ENCODE measurements at regions not wholly inside any gene's neighbourhood (a gene's known extent, or its start where the extent isn't known, plus 50 kb on each side); places are given as distances from the start of the nearest gene placed in this dataset.

GRCh38 chr4:187157380-187157958, 433.8 kb upstream of the FAT1 start:
- no peak overlapping the region for H3K4me3 ChIP-seq (replicated peaks; ENCODE audit: low read depth, low read length)

GRCh38 chr4:187158003-187158402, 434.3 kb upstream of the FAT1 start:
- DNase-seq (ENCODE audit: extremely low read depth, low read depth), result no peak
- H3K4me3 ChIP-seq (replicated peaks; ENCODE audit: low read depth, low read length), result no peak overlapping the region
- no peak for TF ChIP-seq CTCF (IDR thresholded peaks at IDR 0.05; ENCODE audit: low read depth, low read length, missing control alignments)

More at GRCh38 chr4:187157380-187157958, 433.8 kb upstream of the FAT1 start:
- no peak for TF ChIP-seq CTCF (IDR thresholded peaks at IDR 0.05; ENCODE audit: low read depth, low read length, missing control alignments)
- DNase-seq (ENCODE audit: extremely low read depth, low read depth), result no peak

GRCh38 chr4:187160486-187160885, 436.8 kb upstream of the FAT1 start:
- DNase-seq (ENCODE audit: extremely low read depth, low read depth), result no peak
- TF ChIP-seq CTCF (IDR thresholded peaks at IDR 0.05; ENCODE audit: low read depth, low read length, missing control alignments), result no peak
- H3K4me3 ChIP-seq (replicated peaks; ENCODE audit: low read depth, low read length), result no peak overlapping the region

- H3K4me3 ChIP-seq (replicated peaks; ENCODE audit: low read depth, low read length), result no peak overlapping the region
- DNase-seq (ENCODE audit: extremely low read depth, low read depth), result no peak
- no peak for TF ChIP-seq CTCF (IDR thresholded peaks at IDR 0.05; ENCODE audit: low read depth, low read length, missing control alignments)
These were observed 443.3 kb upstream of the FAT1 start for GRCh38 chr4:187166886-187167512.

- DNase-seq (ENCODE audit: extremely low read depth, low read depth), result peak; percentile 40
- H3K4me3 ChIP-seq (replicated peaks; ENCODE audit: low read depth, low read length), result no peak overlapping the region
- TF ChIP-seq CTCF (IDR thresholded peaks at IDR 0.05; ENCODE audit: low read depth, low read length, missing control alignments), result no peak
These were observed 448.2 kb upstream of the FAT1 start for GRCh38 chr4:187171706-187172339.

- TF ChIP-seq CTCF (IDR thresholded peaks at IDR 0.05; ENCODE audit: low read depth, low read length, missing control alignments), result no peak
- DNase-seq (ENCODE audit: extremely low read depth, low read depth), result peak; percentile 42
- no peak overlapping the region for H3K4me3 ChIP-seq (replicated peaks; ENCODE audit: low read depth, low read length)
These were observed 448.7 kb upstream of the FAT1 start for GRCh38 chr4:187172340-187172761.
